GM19438 (cell line): ENCODE measurements at regions not wholly inside any gene's neighbourhood (a gene's known extent, or its start where the extent isn't known, plus 50 kb on each side); places are given as distances from the start of the nearest gene placed in this dataset.
"Not testable (repeated sequence)": the region's sequence is repeated elsewhere in the genome, so short reads cannot be mapped to it uniquely, and the experiment has no call there.

Experiments
- ATAC-seq: cut with Tn5 transposase; IDR thresholded peaks from one replicate; pipeline ENCODE4 v1.9.1; 2021; ENCODE audit warnings: low read depth; ENCODE audit not compliant: unreplicated experiment

DNA sequence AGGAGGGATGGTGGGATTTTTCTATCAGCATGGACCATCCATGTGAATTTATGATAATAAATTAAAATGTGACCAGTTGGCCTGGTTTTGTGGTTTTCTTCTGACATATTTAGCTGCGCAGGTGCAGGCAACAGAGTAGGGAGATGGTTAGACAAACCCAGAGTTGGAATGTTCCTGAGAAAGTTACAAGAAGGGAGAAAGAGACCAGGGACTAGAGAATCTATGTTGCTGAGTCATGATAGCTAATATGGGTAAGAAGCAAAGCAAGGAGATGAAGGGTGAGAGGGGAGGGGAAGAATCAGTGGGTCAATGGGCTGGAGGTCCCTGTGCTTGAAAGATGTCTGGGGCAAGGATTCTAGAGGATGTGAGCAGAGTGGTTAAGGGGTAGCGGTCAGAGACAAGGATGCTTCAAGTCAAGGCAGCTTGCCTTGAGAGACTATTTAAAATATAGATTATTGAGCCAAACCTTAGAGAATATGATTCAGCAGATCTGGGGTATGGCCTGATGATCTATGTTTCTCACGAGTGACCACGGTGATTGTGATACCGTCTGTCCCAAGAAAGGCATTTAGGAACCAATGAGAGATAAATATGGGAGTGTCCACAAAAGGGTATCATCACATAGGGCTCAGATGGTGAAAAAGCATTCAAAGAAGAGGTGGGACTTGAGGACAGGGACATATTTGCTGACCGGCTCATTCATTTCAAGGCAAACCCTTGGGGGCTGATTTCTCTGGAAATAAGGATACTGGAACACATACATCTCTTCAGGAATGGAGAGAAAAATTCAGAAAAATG, 219.7 kb upstream of the PLD5 start:
- no peak for ATAC-seq

DNA sequence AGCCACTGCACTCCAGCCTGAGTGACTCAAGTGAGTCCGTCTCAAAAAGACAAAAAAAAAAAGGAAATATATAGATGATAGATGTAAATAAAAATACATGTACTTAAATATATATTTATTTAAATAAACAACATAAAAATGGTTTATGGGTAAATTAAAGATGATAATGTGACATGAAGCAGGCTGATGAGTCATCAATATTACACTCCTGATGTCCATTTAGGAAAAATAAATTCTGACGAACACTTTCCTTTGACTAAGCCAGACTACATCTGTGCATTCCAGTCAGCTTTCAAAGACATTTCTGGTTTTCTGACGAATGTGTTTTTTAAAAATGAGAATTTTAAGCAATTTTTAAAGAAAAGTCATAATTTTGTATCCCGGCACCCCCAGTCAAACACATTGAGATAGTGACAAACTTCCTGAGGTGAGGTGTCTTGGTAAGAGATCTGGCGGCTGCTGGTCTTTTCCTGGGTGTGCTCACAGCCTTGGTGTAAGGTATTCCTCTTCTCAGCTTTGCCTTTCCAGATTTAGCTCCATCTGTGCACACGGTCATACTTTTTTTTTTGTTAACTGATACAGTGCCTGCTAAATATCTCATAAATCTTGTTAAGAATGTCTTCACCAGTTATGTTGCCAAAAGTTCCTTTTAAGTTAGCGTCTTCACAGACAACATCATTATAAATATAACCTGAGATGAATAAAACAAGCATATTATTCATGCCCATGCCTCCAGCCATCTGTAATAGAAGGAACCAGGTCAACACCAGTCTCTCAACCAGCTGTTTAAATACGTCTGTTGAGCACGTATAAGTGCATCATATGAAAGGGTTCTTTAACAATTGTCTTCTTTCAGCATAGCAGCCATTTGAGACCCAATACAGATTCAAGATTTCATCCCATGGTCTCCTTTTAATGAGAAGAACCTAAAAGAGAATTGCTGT, 214.5 kb upstream of the PLD5 start:
- no peak for ATAC-seq

DNA sequence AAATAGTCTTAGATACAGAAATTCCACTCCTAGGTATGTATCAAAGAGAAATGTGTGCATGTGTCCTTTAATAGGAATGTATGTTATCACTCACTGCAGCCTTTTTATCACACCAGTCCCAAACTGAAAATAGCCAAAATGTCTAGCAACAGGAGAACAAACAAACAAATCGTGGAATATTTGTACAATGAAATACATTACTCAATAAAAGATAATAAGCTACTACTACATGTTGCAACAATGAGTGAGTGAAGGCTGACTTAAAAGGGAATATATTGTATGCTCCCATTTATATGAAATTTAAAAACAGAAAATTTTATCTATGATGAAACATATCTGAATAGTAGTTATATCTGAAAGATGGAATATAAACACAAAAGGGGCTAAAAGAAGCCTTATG, 212.1 kb upstream of the PLD5 start:
- no peak for ATAC-seq

DNA sequence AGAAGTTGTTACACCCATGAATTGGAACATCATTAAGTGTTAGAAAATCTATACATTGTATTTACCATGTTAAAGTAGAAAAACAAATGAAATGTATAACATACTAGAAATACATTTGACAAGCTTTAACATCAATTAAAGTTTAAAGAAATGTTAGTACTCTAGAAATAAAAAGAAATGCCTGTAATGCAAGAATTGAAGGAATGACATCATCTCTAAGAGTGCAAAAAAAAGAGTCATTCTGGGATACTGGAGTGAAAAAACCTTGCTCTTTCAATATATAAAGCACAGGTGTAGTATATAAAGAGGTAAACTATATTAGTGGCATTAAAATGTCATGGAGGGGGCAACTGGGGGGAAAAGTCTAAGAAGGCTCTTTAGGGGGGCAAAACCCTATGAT, 210.8 kb upstream of the PLD5 start:
- no peak for ATAC-seq

DNA sequence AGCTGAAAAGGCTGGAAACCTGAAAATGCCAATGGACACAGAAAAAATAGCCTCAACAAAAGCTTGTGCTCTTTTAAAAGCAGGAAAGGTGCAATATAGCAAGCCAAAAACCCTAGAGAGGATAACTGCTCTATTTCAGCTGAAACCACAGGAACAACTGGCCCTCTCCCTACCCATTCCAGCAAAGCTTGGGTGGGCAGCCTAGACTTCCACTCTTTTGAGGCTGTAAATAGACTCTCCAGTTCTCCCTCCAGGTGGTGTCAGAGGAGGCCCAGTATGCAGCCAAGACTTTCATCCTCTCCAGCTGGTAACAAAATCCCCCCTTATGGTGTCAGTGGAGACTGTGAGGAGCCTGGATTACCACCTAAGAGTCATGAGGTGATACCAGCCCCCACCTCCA, 206.9 kb upstream of the PLD5 start:
- no peak for ATAC-seq

DNA sequence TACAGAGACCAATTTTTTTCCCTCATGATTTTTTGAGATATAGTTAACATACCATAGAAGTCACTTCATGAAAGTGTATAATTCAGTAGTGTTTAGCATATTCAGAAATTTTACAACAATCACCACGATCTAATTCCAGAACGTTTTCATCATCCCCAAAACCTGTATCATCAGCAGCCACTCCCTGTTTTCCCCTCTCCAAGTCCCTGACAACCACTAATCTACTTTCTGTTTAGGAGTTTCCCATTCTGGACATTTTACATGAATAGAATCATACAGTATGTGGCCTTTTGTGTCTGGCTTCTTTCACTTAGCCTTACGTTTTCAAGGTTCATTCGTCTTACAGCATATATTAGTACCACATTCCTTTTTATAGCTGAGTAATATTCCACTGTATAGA, 204.2 kb upstream of the PLD5 start:
- ATAC-seq = no peak

DNA sequence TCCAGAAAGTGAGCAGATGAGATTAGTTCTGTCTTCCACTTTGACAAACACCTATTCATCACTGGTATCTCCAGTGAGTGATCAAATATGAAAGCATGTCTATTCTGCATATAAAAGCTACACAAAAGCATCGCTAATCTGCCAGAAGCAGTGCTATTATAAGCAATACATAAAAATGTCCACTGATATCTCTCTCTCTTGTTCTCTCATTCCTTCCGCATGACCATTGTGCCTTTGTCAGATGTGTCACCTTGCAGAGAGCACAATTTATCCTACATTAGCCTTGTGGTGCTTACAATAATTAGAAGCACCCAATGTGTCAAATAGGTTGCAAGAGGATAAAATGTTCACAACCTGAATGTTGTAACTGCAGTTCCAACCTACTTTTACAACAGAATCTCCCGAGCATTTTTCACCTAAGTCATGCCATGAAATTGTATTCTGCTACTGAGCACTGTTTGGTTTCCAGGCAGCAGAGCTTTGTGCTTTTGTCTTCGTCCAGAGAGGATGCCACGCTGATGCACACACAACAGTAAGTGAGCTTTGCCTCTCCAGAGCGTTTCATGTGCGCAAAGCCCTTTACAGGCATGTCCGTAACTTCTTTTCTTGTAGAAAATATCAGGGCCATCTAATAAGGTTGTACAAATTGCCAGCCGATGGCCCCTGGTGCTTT, 198.7 kb upstream of the PLD5 start:
- ATAC-seq = no peak

DNA sequence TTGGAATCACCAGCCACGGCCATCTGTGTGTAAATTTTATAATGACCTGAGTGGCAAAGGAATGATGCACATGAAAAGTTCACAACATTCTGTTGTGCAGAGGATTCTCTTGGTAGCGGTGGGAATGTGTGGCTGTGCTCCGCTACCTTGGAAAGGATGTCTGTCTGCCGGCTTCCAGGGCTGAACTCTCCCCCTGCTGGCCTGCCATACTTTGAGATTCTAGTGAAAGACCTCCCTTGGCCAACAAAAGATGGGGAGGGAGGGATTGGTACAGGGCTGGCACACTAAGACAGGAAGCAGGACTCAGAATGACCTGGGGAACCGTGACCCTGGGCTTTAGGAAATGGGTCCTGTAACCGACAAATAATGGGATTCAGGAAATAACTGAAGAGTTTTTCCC, 194.5 kb upstream of the PLD5 start:
- no peak for ATAC-seq

DNA sequence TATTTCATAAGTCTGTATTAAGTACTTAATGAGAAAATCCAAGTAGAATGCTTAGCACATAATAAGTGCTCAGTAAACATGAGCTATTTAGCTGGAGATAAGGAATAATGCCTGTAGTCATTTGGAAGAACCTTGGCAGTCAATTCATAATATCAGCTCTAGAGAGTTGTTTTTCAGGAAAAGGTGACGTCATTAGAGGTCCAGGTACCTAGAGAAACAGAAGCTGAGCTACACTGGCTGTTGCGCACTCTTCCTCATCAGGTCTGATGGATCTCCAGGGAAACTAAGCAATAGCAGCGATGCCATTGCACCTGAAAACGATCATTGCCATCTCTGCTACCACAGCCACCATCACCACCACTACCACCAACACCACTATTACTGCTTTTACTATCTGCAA, 187.8 kb upstream of the PLD5 start:
- ATAC-seq = no peak

DNA sequence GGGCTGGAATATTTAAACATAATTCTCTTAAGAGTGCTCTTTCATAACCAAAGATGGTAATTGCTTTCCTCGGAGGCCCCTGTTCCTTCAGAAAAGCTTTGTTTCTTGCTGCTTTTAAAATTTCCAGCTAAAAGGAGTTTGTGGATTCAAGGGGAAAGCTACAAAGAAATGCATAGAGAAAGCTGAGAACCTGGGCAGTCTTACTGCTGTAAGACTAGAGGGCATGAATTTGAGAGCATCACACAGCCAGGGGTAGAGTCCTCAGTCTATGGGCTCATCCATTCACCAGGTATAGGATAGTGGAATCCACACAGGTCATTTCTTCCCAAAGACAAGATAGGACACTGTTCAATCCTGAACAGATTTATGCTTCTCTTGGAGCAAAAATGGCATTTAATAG, 186.3 kb upstream of the PLD5 start:
- no peak for ATAC-seq

DNA sequence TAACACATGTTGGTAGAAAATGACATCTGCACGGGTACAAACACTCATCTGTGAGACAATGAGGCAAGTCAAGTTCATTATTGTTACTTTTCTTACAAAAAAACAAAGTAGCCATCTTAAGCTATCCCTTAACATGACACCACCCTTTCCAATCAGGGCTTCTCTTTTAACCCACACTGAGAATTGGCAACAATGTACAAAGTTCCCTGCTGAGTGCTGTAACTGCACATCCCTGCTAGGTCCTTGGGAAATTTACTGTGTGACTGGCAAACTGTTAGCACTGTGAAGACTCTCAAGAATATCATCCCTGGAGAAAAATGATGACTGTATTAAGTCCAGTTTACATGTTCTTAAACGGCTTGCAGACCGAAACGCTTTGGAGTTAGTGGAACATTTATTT, 185.8 kb upstream of the PLD5 start:
- ATAC-seq = no peak

DNA sequence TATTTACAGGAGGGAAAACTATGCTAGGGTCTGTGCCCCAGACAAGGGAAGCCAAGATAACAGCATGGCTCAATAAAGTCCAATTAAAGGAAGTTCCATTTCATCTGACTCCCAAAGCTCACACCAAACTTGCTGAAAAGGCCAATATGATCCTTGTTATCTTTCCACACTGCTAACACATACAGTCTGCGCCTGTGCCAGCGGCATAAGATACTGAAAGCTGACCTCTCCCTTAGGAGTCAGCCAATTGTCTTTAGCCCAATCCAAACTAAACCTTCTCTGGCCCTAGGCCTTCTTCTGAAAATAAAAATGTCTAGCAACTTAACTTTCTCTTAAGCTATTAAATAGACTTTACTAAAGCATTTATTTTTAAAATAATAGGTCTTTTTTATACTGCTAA, 179.0 kb upstream of the PLD5 start:
- ATAC-seq = no peak

DNA sequence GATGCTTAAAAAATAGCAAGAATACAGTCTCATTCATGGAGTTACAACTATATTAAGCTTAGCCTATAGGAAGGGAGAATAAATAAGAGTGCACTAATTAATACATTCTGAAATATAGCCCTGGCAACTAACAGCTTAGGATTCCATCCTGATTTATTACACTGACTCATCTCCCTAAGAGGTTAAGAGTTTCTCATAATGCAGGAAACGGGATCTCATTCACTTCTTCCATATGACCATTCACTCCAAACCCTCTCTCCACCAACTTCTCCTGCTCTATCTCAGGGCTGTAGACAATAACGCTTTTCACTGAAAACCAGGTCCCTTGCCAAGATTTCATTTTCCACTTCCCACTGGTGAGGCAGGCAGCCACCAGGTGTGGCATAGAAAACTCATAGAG, 168.5 kb upstream of the PLD5 start:
- no peak for ATAC-seq

DNA sequence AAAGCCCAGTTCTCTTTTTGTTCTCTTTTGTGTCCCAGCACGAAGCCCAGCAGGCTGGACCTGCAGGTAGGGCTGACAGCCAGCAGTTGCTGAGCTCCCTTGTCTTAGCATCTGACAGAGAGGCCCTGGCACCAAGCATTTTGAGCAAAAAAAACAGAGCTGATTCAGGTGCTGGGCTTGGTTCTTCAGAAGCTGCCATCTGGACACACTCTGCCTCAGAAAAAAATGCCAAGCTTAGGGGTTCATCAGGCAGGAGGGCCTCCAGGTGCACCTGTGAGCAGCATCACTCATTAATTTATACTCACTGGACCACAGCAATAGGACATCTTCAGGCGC, 167.1 kb upstream of the PLD5 start:
- no peak for ATAC-seq

DNA sequence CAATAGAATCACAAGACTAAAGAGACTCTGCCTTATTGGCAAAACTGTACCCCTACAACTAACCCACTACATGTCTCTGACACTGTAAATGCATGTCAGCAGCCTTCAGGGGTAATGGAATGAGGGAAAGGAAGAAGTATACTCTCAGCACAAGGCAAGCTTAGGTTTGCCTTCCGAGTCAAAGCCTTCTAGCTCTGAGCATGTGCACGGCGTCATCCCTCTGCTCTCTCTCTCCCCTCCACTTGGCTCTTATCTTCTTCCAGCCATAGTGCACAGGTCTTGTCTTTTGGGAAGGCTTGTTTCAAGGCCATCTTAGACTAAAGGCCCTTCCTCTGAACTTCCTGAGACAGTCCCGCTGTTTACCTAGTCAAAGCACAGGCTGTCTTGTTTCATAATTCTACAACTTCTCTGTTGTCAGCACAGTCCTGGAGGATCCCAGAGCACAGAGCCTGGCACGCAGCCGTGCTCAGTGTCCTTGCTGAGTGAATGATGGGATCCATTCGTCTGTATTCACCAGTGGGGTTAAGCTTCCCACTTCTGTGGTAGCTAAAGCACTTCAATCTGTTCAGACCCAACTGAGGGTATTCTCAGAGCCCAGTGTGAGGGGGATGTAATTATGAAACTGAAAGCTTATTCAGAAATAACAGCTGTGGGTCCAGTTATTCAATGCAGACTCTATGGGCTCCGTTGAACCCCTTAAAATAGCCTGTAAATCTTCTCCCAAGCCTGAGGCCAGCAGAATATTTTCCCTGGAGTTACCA, 166.5 kb upstream of the PLD5 start:
- ATAC-seq = no peak

DNA sequence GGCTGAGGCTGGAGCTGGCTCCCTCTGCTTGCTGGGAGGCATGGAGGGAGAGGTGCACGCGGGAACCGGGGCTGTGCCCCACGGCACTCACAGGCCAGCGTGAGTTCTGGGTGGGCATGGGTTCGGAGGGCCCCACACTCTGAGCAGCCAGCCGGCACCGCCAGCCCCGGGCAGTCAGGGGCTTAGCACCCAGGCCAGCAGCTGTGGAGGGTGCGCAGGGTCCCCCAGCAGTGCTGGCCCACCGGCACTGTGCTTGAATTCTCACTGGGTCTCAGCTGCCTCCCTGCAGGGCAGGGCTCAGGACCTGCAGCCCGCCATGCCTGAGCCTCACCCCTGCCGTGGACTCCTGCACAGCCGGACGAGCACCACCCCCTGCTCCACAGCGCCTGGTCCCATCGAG, 164.9 kb upstream of the PLD5 start:
- ATAC-seq = no peak

DNA sequence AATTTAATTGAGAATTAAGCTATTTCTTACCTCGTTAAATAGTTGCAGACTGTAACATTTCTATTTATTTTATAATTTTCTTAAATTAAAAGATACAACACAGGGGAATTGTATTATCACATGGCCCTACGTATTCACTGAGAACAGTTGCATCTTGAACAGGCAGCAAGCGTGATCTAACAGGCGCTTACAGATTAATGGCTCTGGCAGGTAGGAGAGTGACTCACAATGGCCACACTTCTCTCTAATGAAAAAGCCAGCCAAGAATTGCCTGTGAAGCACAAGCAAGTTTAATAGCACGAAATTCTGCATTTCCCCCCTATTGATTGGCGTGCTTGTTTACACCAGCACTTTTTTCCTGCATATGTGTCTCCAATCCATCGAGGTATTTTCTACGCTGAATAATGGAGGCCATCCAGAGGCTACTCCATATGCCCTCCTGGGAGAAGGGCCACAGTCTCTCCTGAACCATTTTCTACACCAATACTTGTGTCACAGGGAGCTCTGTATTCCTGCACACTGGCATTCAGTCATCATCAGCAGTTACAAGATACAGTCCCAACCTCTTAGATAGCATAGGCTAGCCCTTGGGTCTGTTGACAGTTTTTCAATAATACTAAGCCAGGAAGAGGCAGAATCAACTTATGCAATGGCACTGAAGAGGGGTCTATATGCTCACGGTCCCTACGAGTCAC, 150.6 kb upstream of the PLD5 start:
- no peak for ATAC-seq

DNA sequence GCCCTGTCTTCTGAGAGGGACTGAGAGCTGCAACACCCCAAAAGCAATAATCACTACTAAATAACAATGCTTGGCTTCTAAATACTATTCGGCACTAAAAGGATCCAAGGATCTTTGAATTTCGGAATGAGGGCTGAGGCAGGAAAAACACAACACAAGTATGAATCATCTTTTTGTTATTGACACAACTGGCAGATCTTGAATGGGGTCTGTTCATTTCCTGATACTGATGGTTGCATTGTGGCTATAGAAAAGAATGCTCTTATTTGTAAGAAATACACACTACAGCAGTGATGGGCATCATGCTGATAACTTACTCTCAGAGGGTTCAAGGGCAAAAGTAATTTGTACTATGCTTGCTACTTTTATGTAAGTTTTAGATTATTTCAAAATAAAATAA, 149.2 kb upstream of the PLD5 start:
- ATAC-seq = no peak

DNA sequence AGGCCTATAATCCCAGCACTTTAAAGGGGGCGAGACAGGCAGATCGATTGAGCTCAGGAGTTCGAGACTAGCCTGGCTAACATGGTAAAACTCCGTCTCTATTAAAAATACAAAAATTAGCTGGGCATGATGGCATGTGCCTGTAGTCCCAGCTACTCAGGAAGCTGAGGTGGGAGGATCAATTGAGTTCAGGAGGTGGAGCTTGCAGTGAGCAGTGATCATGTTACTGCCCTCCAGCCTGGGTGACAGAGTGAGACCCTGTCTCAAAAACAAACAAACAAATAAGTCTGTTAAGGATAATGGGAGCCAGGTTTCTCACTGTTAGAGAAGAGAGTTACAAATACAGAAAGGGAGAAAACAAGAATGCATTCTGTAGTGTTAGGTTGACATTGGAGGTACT, 148.7 kb upstream of the PLD5 start:
- not testable (repeated sequence) for ATAC-seq

DNA sequence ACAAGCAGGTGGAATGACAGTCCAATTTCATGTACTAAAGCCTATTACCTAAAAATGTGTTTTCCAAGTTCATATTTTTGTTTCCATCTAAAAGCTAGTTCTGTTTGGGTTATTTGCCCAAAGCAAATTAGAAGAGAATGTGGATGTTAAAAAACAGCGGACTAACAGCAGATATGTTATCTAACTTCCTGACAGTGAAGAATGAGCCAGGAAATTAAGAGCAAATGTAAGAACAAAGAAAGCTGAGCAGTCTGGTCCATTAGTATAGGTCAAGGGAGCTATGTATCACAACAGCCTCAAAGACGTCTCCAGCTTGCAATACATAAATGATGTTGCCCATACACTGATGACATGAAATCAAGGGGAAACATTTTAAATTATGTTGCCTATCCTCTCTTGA, 145.5 kb upstream of the PLD5 start:
- ATAC-seq = no peak
